Putamen (tissue), 1 donor: ENCODE measurements at regions not wholly inside any gene's neighbourhood (a gene's known extent, or its start where the extent isn't known, plus 50 kb on each side); places are given as distances from the start of the nearest gene placed in this dataset.
"Not testable (repeated sequence)": the region's sequence is repeated elsewhere in the genome, so short reads cannot be mapped to it uniquely, and the experiment has no call there.

Source experiments
- DNase-seq: peaks from one replicate; pipeline ENCODE4 v3.0.0-alpha.2; 2016; ENCODE audit warnings: low spot score

DNA sequence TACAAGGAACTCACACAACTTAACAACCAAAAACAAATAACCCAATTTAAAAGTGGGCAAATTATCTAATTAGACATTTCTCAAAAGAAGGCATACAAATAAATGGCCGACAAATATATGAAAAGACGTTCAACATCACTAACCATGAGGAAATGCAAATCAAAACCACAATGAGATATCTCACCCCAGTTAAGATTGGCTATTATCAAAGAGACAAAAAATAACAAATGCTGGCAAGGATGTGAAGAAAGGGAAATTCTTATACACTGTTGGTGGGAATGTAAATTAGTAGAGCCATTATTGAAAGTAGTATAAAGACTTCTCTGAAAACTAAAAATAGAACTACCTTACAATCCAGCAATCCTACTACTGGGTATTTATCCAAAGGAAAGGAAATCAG is 96.7 kb upstream of the SIRPG start:
- DNase-seq = no peak

DNA sequence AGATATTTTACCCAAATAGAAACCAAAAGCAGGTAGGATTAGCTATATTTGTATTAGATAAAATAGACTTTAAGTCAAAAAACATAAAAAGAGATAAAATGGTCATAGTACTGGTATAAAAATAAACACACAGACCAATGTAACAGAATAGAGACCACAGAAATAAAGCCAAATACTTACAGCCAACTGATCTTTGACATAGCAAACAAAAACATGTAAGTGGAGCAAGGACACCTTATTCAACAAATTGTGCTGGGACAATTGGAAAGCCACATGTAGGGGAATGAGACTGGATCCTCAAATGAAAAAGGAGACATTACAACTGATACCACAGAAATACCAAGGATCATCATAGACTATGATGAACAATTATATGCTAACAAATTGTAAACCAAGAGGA is 94.5 kb upstream of the SIRPG start:
- DNase-seq = no peak

DNA sequence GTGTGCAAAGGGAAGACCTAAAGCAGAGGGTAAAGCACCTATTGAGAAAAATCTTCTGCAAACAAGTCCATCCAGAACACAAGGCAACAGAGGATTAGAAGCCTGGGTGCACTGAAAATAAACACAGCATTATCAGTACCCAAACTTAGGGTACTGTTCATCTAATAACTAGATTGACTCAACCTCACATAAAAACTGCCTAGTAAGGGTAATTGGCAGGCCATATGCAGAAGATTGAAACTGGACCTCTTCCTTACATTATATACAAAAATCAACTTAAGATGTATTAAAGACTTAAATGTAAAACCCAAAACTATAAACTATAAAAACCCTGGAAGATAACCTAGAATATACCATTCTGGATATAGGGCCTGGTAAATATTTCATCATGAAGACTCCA is 91.2 kb upstream of the SIRPG start:
- DNase-seq = no peak

DNA sequence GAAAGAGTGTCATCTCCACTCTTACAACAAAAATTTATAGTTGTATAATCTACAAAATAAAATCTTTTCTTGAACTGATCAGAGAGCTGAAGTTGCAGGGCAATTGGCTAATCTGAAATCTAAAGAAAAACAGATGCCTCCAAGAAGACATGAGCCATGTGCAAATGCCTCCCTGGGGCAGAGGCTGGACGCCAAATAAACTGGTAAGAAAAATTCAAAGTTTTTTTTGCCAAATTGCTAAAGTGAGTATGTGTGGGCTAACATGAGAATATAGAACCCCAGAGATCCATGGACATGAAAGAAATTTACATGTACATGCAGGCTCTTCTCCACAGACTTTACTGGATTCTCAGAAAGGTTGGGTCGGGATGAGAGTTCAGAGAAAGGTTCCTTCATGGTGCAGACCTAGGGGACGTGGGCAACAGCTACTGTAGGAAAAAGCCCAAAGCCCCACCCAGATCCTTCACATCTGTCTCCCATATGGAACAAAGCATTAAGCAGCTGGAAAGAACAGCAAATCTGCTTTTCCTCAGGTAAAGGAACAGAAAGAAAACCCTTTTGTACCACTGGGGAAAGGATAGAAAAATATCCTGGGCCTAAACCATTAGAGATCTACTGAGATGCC is 90.5 kb upstream of the SIRPG start:
- no peak for DNase-seq

DNA sequence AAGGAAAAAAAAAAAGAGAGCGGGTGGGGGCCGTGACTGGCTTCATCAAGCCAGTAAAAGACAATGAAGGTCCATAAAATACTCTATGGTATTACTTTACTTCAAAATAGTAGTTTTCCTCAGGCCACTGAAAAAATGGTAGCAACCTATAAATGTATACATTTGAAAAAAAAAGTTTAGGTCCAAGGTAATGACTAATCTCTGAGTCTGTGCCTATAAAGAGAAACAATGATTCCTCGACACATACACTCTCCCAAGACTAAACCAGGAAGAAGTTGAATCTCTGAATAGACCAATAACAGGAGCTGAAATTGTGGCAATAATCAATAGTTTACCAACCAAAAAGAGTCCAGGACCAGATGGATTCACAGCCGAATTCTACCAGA is 84.5 kb upstream of the SIRPG start:
- not testable (repeated sequence) for DNase-seq

DNA sequence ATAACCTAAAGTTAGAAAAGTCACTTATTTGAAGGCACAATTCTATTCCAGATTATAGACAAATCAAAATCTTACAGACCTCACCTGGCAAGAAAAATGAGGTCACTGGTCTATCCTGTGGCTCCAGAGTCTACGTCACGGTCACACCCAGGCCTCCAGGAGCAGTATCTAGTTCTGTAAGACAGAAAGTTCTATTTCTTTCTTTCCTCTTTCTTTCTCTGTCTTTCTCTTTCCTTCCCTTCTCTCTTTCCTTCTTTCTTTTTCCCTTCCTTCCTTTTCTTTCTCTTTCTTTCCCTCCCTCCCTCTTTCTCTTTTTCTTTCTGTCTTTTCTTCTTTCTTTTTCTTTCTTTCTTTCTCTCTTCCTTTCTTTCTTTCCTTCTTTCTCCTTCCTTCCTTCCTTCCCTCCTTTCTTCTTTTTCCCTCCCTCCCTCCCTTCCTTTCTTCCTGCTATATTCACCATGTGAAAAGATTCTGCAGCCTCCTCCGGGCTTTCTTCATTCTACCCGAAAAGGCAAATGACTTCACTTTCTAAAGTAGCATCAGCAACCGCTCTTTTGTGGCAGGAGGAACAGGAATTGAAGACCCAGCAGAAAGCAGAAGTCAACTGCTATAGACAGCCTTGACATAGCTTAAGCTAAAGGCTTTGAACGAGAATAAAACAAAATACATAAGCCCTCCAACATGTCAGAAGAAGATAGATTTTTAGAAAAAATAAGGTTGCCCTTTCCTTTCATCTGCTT is 83.9 kb upstream of the SIRPG start:
- DNase-seq = no peak

DNA sequence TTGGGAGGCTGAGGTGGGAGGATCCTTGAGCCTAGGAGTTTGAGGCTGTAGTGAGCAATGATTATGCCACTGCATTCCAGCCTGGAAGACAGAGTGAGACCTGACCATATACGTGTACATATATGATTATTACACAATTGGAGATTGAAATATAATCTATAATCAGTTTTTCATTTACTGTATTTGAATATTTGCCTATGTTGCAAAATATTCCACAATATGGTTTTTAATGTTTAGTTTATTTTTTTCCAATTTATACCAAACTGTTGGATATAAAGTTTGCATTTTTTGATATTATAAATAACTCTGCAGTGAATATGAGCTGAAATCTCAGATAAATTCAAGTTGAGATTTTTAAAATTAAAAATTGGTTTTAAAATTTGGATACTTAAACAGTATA is 79.6 kb upstream of the SIRPG start:
- no peak for DNase-seq

DNA sequence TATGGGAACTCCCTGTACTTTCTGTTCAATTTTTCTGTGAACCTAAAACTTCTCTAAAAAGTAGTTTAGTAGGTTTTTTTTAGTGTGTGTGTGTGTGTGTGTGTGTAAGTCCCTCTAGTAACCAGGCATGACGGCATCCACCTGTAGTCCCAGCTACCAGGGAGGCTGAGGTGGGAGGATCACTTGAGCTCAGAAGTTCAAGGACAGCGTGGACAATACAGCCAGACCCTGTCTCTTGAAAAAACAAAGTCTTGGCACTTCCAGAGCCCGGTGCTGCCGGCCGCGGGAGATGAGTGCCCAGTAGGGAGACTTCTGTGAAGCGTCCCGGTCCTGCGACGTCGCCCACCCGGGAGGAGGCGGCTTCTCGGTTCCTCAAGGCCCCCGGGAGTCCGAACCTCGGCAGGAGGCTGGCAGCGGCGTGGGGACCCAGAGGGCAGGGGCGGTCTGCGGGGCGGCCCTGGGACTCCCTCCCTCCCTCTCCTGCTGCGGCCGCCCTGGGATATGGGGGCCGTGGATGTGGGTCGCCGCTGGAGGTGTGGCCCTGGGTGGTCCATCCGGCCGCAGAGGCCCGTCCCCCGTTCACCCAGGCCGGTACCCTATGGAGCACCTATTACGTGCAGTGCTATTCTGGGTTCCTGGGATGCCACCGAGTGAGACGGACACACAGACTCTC is 78.0 kb upstream of the SIRPG start:
- DNase-seq = no peak

DNA sequence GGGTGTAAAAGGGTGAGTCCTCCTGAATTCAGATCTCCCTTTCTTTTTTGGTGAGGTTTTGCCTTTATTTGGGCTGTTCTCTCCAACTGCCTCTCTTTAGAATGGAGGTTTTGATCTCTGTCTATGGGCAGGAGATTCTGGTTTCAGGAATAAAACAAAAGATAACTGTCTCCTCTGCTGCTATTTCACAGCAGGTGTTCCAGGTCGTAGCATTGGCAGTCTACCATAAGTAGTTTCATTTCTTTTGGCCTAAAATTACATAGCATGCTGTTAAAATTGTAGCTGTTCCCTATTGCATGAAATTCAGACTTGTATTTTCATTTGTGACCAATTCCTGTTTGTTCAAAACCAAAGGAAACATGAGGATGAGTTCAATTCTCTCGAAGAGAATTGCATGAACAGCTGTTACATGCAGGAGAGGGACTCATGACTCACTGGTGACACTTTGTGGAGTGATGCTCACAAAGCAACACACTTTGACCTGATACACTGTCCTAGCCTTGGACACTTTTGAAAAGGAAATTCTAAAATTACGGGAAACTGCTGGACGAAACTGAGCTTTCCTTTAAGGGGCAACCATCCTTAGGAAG is 76.8 kb upstream of the SIRPG start:
- peak; percentile 17 for DNase-seq

DNA sequence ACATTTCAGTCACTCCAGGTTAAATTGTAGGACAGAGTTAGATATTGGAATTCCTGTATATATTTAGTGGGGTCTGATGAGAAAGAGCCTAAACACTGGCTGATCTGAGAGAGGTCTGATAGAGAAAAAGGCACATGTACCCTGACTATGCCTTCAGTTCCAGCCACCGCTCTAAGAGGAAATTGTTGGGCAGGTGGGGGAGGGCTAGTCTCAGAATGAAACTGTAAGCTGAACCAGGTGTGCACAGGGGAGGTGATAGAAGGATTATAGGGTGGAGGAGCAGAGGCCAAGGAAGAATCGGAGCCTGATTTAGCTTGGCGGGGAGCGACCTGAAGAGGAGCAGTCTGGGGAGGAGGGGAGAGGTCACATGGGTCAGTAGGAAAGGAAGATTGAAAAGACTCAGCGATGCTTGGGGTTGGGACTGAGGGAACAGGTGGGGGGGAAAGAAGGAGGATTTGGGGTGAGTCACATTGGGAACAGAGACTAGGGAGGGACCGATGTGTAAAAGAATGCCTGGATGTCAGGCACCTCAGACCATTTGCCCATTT is 74.3 kb upstream of the SIRPG start:
- not testable (repeated sequence) for DNase-seq

DNA sequence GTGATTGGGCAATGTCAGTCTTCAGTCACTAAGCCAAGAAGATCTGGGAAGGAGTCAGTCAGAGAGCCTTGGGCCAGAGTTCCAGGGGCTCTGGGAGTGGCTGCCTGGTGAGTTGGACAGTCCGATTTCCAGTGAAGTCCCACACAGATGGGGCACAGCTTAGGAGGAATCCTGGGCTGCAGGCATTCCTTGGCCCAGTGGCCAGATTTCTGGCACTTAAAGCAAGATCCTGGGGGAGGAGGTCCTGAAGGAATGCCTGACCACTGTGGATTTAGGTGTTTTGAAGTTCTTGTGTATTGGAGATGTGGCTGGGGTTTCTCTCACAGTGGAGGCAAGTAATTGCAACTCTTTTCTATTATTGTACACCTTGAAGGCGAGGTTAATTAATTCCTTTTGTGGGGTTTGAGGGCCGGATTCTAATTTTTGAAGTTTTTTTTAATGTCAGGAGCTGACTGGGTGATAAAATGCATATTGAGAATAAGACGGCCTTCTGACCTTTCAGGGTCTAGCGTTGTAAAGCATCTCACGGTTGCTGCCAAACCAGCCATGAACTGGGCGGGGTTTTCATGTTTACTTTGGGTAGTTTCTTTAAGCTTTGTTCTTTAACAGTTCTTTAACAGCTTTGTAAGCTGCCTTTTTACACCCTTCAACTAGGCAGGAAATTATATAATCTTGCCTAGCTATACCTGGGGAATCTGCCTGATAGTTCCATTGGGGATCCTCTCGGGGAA is 73.6 kb upstream of the SIRPG start:
- not testable (repeated sequence) for DNase-seq

DNA sequence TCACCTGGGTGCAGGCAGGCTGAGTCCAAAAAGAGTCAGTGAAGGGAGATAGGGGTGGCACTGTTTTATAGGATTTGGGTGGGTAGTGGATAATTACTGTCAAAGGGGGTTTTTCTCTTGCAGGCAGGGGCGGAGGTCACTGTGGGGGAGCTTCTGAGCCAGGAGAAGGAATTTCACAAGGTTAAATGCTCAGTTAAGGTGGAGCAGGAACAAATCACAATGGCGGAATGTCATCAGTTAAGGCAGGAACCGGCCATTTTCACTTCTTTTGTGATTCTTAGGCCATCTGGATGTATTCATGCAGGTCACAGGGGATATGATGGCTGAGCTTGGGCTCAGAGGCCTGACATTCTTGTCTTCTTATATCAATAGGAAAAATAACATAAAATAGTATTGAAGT is 69.7 kb upstream of the SIRPG start:
- not testable (repeated sequence) for DNase-seq

DNA sequence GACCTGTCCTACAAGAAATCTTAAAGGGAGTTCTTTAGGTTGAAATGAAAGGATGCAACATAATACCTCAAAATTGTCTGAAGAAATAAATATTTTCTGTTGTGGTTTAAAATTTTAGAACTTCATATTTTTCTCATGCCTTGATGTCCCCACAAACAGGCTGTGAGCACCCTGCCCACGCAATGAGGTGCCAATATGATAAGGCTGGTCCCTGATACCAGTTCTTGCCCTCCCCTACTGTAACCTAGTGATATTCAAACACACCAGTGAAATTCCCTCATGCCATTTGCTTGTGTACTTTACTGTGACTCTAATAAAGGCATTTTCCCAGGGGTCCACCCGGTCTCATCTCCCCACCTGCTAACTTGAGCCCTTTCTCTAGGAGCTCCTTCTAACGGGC is 67.3 kb upstream of the SIRPG start:
- no peak for DNase-seq

DNA sequence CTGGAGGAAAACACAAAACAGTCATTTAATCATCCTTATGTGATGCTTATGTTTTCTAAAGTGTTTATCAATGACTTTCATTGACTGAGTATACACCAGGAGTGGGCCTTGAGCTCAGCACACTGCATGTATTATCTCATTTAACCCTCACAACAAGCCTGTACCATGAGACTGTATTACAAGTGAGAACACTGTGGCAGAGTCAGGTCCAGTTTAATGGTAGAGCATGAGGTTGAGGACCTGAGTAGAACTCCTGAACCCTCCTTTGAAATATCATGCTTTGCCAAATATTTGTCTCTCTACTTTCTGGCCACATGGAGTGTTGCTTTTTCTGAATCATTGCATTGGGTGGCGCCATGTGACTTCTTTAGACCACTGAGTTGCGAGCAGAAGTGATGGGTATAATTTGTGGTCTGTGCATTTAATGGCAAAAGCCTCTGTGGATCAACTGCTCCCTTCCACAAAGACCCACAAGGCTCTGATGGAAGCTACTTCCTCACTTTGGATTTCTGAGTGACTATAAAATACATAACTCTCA is 65.0 kb upstream of the SIRPG start:
- DNase-seq = no peak

DNA sequence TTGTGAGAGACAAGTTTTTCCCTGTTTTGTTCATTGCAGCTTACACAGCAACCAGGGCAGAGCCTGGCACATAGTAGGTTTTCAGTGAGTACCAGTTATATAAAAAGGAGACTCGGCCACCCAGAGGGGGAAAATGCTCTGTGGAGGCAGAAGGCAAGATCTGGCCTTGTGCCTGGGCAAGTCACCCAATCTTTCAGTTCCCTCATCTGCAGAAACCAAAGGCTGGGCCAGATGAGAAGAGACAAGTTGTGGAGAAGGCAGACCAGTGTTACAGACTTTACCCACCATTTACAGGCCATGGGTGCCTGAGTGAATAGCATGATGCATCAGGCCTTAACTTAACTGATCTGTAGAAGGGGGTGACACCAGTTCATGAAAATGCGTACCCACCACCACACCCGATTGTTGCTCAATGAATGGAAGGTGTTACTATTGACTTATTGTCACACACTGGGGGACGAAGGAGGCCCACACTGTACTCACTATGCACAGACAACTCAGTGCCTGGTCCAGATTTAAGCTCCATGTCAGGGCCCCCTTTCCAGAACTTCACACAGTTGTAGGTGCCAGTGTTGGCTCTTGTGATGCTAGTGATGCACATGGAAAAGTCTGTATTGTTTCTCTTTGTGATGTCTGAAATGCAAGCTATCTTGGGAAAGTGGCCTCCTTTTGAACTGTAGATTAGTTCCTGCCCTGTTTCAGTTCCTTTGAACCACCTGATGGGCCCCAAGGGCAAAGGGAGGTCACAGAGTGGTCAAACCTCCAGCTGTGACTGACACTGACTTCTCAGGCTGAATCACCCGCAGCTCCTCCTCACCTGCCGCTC is 64.3 kb upstream of the SIRPG start:
- DNase-seq = no peak

DNA sequence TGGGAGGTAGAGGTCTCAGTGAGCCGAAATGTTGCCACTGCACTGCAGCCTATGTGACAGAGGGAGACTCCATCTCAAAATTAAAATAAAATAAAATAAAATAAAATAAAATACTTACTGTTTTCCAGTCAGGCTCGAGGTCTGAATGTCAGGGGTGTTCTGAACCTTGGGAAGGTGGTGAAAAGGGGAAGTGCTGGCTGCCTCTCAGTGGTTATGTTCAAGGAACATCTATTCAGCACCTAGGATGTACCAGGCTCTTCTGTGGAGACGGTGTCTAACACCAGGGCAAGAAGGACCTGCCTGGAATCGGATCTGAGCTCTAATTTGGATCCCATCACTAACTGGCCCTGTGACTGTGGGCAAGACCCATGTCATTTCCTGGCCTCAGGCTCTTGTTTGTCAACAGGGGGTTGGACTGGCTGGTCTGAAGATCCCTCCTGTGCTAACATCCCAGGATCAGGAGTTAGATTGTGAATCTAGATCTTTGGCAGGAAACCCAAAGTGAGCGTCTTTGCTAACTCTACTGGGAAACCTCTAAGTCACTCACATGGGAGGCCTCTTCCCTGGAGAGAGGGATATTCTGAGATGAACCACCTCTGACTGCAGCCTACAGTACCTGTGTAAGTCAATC is 63.4 kb upstream of the SIRPG start:
- no peak for DNase-seq

DNA sequence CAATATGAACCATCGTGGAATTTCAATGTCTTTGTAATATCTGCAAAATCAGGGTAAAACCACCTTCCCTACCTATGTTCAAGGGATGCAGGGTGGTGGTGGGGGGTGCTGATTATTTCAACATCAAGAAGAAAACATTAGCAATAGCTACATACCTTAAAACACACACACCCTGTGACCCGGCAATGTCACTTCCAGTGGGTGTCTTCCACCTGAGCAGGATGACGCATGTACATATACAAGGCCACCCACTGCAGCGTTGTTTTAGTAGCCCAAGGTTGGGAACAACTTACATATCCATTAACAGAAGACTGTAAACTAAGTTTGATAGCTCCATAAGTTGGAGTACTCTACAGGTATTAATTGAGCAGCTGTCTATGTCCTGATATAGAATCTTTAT is 62.6 kb upstream of the SIRPG start:
- DNase-seq = no peak

DNA sequence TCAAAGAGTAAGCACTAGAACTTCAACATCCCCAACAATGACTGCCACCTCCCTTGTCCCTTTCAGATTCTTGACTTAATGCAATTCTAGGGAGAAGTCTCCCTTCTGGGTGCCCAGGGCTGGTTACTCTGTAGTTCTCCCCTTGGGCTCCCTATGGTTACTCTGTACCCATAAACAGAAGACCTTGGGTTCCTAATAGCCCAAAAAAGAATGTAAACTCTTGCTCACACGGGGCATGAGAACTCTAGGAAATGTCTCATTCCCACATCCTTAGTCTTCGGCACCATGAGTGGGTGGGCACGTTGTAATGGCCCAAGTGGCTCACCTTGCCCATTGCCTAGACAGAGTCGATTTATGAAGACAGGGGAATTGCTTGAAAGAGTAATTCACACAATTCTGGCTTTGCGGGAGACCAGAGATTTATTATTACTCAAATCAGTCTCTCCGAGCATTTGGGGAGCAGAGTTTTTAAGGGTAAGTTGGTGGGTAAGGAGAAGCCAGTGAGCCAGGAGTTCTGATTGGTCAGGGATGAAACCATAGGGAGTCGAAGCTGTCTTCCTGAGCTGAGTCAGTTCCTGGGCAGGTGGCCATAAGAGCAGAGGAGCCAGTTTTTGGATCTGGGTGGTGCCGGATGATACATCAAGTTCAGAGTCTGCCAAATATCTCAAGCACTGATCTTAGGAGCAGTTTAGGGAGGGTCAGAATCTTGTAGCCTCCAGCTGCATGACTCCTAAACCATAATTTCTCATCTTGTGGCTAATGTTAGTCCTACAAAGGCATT is 61.2 kb upstream of the SIRPG start:
- no peak for DNase-seq
